Tibial artery (tissue), 4 donors: ENCODE measurements at regions not wholly inside any gene's neighbourhood (a gene's known extent, or its start where the extent isn't known, plus 50 kb on each side); places are given as distances from the start of the nearest gene placed in this dataset.

Source experiments
- DNase-seq, 2 donors: peaks; one replicate each; pipeline ENCODE4 v3.0.0-alpha.2; 2019
- H3K27ac ChIP-seq, 2 donors: fragments of 200-600 bp; sonication (generic) in 1 of 2; 1 replicate in 1 of 2; 2 replicates in 1 of 2; pipeline ENCODE4 v1.5.1; 2018 to 2019; ENCODE audit warnings: mild to moderate bottlenecking in 1 of 2
- H3K27me3 ChIP-seq, 2 donors: fragments of 200-600 bp; sonication (generic) in 1 of 2; one replicate each; pipeline versions ENCODE4 v1.5.1 to v1.6.0; 2016 to 2019
- H3K36me3 ChIP-seq, 3 donors: fragments of 200-600 bp; sonication (generic) in 2 of 3; one replicate each; pipeline ENCODE4 v1.5.1; 2016 to 2019; ENCODE audit warnings: mild to moderate bottlenecking in 2 of 3
- H3K4me1 ChIP-seq, 4 donors: fragments of 200-600 bp; sonication (generic) in 2 of 4; 1 replicate in 3 of 4; 2 replicates in 1 of 4; pipeline ENCODE4 v1.5.1; 2016 to 2019
- H3K4me3 ChIP-seq, 2 donors: fragments of 200-600 bp; sonication (generic) in 1 of 2; 1 replicate in 1 of 2; 2 replicates in 1 of 2; pipeline ENCODE4 v1.5.1; 2018 to 2019; ENCODE audit warnings: mild to moderate bottlenecking in 2 of 2
- H3K9me3 ChIP-seq, 3 donors: fragments of 200-600 bp; sonication (generic) in 1 of 3; one replicate each; pipeline ENCODE4 v1.5.1; 2016 to 2019
- intact Hi-C: fragments of 100-400 bp; cut with DNase I; formaldehyde crosslinking; loops from one replicate; pipeline ENCODE4 v1.15.0; 2023; ENCODE audit warnings: low total_unique reads
- TF ChIP-seq, protein P1 (sequence below), 2 experiments: fragments of 200-600 bp in 1 of 2; fragments of 450-650 bp in 1 of 2; IDR thresholded peaks; one replicate each; pipeline ENCODE4 v1.5.1; 2017 to 2019; ENCODE audit warnings: antibody characterized with exemption in 2 of 2, mild to moderate bottlenecking in 1 of 2, moderate library complexity in 1 of 2

DNA sequence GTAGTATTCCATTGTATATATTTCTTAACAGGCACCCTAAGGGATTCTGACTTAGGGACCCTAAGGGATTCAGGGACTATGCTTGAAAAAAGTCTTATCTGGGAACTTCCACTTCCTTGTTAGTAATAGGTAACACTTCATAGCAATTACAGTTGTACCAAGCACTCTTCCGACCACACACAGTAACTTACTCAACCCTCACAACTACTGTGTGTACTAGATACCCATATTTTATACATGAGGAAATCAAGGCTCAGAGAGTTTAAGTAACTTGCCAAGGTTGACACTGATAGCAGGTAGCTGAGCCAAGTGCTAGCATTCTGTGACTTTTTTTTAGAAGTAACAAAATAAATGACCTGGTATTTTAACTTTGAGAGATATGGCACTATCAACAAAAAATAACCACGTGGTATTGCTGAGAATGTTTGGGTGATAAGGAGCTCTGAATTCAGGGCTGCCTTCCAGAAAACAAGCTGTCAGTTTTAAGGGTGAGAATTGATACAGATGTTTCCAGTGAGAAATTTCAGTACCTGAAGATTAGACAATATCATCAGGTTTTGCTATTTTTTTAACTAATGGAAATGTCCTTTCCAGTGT lies 210.3 kb upstream of the SUCLG2 start:
- intact Hi-C loops, result no loop called here
- TF ChIP-seq, protein P1, sequence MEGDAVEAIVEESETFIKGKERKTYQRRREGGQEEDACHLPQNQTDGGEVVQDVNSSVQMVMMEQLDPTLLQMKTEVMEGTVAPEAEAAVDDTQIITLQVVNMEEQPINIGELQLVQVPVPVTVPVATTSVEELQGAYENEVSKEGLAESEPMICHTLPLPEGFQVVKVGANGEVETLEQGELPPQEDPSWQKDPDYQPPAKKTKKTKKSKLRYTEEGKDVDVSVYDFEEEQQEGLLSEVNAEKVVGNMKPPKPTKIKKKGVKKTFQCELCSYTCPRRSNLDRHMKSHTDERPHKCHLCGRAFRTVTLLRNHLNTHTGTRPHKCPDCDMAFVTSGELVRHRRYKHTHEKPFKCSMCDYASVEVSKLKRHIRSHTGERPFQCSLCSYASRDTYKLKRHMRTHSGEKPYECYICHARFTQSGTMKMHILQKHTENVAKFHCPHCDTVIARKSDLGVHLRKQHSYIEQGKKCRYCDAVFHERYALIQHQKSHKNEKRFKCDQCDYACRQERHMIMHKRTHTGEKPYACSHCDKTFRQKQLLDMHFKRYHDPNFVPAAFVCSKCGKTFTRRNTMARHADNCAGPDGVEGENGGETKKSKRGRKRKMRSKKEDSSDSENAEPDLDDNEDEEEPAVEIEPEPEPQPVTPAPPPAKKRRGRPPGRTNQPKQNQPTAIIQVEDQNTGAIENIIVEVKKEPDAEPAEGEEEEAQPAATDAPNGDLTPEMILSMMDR (IDR thresholded peaks at IDR 0.05), result no peak
- Histone ChIP-seq H3K27me3 (no peaks in the 10 kb centered on the region), H3K9me3 (no peaks in the 10 kb centered on the region), H3K4me3 (no peak overlapping the region), H3K4me1 (no peaks in the 10 kb centered on the region), H3K27ac (no peak overlapping the region), H3K36me3 (no peaks in the 10 kb centered on the region)
- DNase-seq, result no peak

DNA sequence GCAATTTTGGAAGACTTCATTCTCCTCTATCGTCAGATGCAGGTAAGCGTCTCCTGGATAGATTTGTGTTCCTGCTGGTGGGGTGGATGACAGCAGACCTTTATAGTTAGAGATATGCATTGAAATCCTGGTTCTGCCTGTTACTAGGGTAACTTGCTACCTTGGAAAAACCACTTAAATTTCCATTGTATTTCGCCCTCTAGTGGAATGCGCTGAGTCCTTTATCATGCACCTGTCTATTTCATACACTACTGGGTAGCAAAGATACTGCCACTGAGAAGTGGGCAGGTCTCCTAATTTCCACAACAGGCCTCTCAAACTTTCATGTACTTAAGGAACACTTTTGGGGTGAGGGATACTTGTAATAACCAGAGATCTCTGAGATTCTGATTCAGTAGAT lies 209.5 kb upstream of the SUCLG2 start:
- Histone ChIP-seq H3K27me3 (no peaks in the 10 kb centered on the region), H3K9me3 (no peaks in the 10 kb centered on the region), H3K27ac (no peak overlapping the region), H3K36me3 (no peaks in the 10 kb centered on the region), H3K4me1 (no peaks in the 10 kb centered on the region), H3K4me3 (no peak overlapping the region)
- DNase-seq, result no peak
- TF ChIP-seq, protein P1 (IDR thresholded peaks at IDR 0.05), result no peak
- intact Hi-C loops, result no loop called here

DNA sequence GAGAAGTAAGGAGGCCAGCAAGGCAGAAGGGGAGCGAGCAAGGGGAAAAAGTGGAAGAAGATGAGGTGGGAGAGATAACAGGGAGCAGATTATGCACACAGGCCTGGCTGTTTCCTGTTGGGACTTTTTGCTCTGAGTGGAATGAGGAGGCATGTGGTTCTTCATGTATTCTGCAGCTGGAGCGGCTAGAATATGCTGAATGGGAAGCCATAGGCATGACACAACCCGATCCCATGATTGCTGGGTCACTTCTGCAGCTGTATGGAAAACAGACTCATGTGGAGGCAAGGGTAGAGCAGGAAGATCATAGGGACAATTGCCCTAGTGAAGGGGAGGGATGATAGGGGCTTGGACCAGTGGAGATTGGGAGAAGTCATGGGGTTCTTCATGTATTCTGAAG lies 206.0 kb upstream of the SUCLG2 start:
- TF ChIP-seq, protein P1 (IDR thresholded peaks at IDR 0.05), result no peak
- Histone ChIP-seq H3K36me3 (no peaks in the 10 kb centered on the region), H3K27me3 (no peaks in the 10 kb centered on the region), H3K4me1 (no peaks in the 10 kb centered on the region), H3K4me3 (no peak overlapping the region), H3K27ac (no peak overlapping the region), H3K9me3 (no peaks in the 10 kb centered on the region)
- intact Hi-C loops, result no loop called here
- no peak for DNase-seq

DNA sequence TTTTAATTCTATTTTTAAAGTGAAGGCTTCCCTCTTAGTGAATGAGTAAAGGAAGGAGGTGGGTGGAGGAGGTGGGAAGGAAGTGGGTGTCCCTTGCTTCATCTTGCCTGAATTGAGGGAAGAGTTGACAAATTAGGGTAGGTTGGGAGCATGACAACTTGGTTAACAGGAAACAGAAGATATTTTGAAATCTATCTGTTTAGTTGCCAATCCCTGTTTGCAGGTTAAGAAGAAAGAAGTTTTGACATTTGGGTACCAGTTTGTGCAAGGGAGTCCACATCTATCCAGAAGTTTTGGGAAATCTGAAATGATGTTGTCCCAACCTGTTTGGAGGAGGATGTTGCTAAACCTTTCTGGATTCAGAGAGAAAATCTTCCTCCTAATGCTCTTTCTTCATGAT lies 204.1 kb upstream of the SUCLG2 start:
- intact Hi-C loops, result no loop called here
- TF ChIP-seq, protein P1 (IDR thresholded peaks at IDR 0.05), result no peak
- no peak overlapping the region for H3K27ac ChIP-seq

DNA sequence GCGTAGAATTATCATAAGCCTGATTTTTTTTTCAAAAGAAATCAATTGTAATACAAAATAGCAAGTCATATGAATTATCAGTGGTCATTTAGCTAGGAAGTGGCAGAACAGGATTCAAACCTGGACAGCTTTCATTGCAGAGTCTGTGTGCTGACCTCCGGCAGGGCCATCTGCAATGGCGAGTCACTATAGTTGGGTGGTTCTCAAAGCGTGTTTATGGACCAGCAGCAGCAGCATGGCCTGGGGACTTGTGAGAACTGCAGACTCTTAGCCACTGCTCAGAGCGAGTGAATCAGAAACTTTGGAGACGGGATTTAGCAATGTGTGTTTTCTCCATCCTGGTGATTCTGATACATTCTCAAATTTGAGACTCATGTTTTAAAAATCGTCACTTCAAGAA lies 202.3 kb upstream of the SUCLG2 start:
- intact Hi-C loops, result no loop called here
- TF ChIP-seq, protein P1 (IDR thresholded peaks at IDR 0.05), result no peak
- no peak overlapping the region for H3K27ac ChIP-seq
- H3K27me3 ChIP-seq, result no peaks in the 10 kb centered on the region
- no peaks in the 10 kb centered on the region for H3K4me1 ChIP-seq
- H3K4me3 ChIP-seq, result no peak overlapping the region
- H3K9me3 ChIP-seq, result no peaks in the 10 kb centered on the region
- no peak for DNase-seq
- H3K36me3 ChIP-seq, result no peaks in the 10 kb centered on the region

More for the DNA sequence above, 204.1 kb upstream of the SUCLG2 start:
- H3K36me3 ChIP-seq, result no peaks in the 10 kb centered on the region
- H3K27me3 ChIP-seq, result no peaks in the 10 kb centered on the region
- H3K4me1 ChIP-seq, result no peaks in the 10 kb centered on the region
- no peak for DNase-seq
- H3K4me3 ChIP-seq, result no peak overlapping the region
- H3K9me3 ChIP-seq, result no peaks in the 10 kb centered on the region

DNA sequence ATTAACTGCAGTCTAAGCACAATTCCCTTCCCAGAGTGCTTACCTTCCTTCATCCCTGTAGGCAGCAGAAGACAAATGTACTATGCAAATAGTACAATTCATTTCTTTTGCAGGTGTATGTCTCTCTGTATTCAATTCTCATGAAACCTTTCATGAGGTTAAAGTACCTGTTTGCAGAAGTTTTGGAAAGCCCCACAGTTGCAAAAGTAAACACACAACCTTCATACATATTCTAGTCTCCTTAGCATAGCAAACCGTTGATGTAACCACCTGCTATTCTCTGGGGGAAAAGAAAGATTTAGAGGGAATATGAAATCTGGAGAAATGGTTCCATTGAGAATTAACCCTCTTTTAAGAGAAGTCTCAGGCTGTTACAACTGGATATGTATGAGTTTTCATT lies 200.3 kb upstream of the SUCLG2 start:
- TF ChIP-seq, protein P1 (IDR thresholded peaks at IDR 0.05), result no peak
- no peaks in the 10 kb centered on the region for H3K4me1 ChIP-seq
- no peaks in the 10 kb centered on the region for H3K36me3 ChIP-seq
- H3K4me3 ChIP-seq, result no peak overlapping the region
- intact Hi-C loops, result no loop called here
- no peaks in the 10 kb centered on the region for H3K27me3 ChIP-seq
- H3K9me3 ChIP-seq, result no peaks in the 10 kb centered on the region
- no peak overlapping the region for H3K27ac ChIP-seq
- DNase-seq, result no peak
